Liver (tissue), 8 donors: ENCODE measurements at regions not wholly inside any gene's neighbourhood (a gene's known extent, or its start where the extent isn't known, plus 50 kb on each side); places are given as distances from the start of the nearest gene placed in this dataset.
A peak's percentile ranks its signal among the peaks of the same experiment; 100 is the strongest.

ENCODE experiments used
- DNase-seq: peaks from one replicate; pipeline ENCODE4 v3.0.0-alpha.2; 2017; ENCODE audit warnings: low spot score
- H3K27ac ChIP-seq, 2 donors: one replicate each; pipeline ENCODE4 v1.7.0; 2013; ENCODE audit warnings: inconsistent platforms in 2 of 2, low read length in 2 of 2, control low read depth in 1 of 2, low read depth in 1 of 2, mild to moderate bottlenecking in 1 of 2
- H3K27me3 ChIP-seq, 4 donors: one replicate each; pipeline versions ENCODE4 v1.6.1 to v1.7.0; 2013; ENCODE audit warnings: low read length in 3 of 4, inconsistent platforms in 1 of 4, mild to moderate bottlenecking in 1 of 4, moderate library complexity in 1 of 4; ENCODE audit not compliant: control insufficient read depth in 4 of 4, insufficient read depth in 4 of 4
- H3K36me3 ChIP-seq, 4 donors: one replicate each; pipeline versions ENCODE4 v1.6.1 to v1.7.0; 2013; ENCODE audit warnings: low read length in 3 of 4, mild to moderate bottlenecking in 3 of 4, low read depth in 1 of 4, moderate library complexity in 1 of 4; ENCODE audit not compliant: control insufficient read depth in 4 of 4, insufficient read depth in 3 of 4
- H3K4me1 ChIP-seq, 4 donors: one replicate each; pipeline versions ENCODE4 v1.6.1 to v1.7.0; 2013; ENCODE audit warnings: low read length in 3 of 4, mild to moderate bottlenecking in 3 of 4, moderate library complexity in 1 of 4; ENCODE audit not compliant: control insufficient read depth in 4 of 4, insufficient read depth in 4 of 4
- H3K4me3 ChIP-seq, 3 donors: one replicate each; pipeline versions ENCODE4 v1.6.1 to v1.7.0; 2013; ENCODE audit warnings: low read length in 3 of 3, control low read depth in 1 of 3, low read depth in 1 of 3, mild to moderate bottlenecking in 1 of 3
- H3K9ac ChIP-seq, 2 donors: one replicate each; pipeline ENCODE4 v1.7.0; 2013; ENCODE audit warnings: low read length in 2 of 2, mild to moderate bottlenecking in 2 of 2, moderate library complexity in 2 of 2, control low read depth in 1 of 2, low read depth in 1 of 2
- H3K9me3 ChIP-seq, 4 donors: one replicate each; pipeline versions ENCODE4 v1.6.1 to v1.7.0; 2013; ENCODE audit warnings: low read length in 3 of 4; ENCODE audit not compliant: control insufficient read depth in 4 of 4
- ATF3 ChIP-seq: IDR thresholded peaks from 2 replicates; pipeline ENCODE4 v1.6.1; 2016; ENCODE audit warnings: antibody characterized with exemption
- CTCF ChIP-seq: fragments of 150-350 bp; IDR thresholded peaks from 2 replicates; pipeline ENCODE4 v1.5.1; 2017; ENCODE audit warnings: improper control_type of control experiment, low read depth, low read length; ENCODE audit not compliant: missing input control
- EGR1 ChIP-seq, 2 donors: IDR thresholded peaks; 2 replicates each; pipeline ENCODE4 v1.6.1; 2016 to 2018; ENCODE audit warnings: antibody characterized with exemption in 2 of 2, low read depth in 2 of 2
- FOXA1 ChIP-seq: IDR thresholded peaks from 2 replicates; pipeline ENCODE4 v1.6.1; 2016; ENCODE audit warnings: antibody characterized with exemption
- FOXA2 ChIP-seq: IDR thresholded peaks from 2 replicates; pipeline ENCODE4 v1.6.1; 2016; ENCODE audit warnings: antibody characterized with exemption
- HNF4A ChIP-seq, 2 donors: conservative IDR thresholded peaks; 2 replicates each; pipeline ENCODE4 v1.6.1; 2016; ENCODE audit warnings: antibody characterized with exemption in 2 of 2, mild to moderate bottlenecking in 2 of 2
- HNF4G ChIP-seq: IDR thresholded peaks from 2 replicates; pipeline ENCODE4 v1.6.1; 2016; ENCODE audit warnings: antibody characterized with exemption
- JUND ChIP-seq, 2 donors: IDR thresholded peaks; 2 replicates each; pipeline ENCODE4 v1.6.1; 2016; ENCODE audit warnings: antibody characterized with exemption in 2 of 2
- MAX ChIP-seq: IDR thresholded peaks from 2 replicates; pipeline ENCODE4 v1.6.1; 2016; ENCODE audit warnings: antibody characterized with exemption
- NR2F2 ChIP-seq: IDR thresholded peaks from 2 replicates; pipeline ENCODE4 v1.6.1; 2016; ENCODE audit warnings: antibody characterized with exemption
- RAD21 ChIP-seq, 2 donors: IDR thresholded peaks; 2 replicates each; pipeline ENCODE4 v1.6.1; 2016; ENCODE audit warnings: antibody characterized with exemption in 2 of 2, mild to moderate bottlenecking in 2 of 2
- REST ChIP-seq: IDR thresholded peaks from 2 replicates; pipeline ENCODE4 v1.6.1; 2016; ENCODE audit warnings: antibody characterized with exemption, mild to moderate bottlenecking
- RXRA ChIP-seq, 2 donors: IDR thresholded peaks; 2 replicates each; pipeline ENCODE4 v1.6.1; 2017 to 2018; ENCODE audit warnings: antibody characterized with exemption in 2 of 2, mild to moderate bottlenecking in 1 of 2
- SP1 ChIP-seq: IDR thresholded peaks from 2 replicates; pipeline ENCODE4 v1.6.1; 2018; ENCODE audit warnings: antibody characterized with exemption, mild to moderate bottlenecking
- TAF1 ChIP-seq: conservative IDR thresholded peaks from 2 replicates; pipeline ENCODE4 v1.6.1; 2016; ENCODE audit warnings: antibody characterized with exemption, mild to moderate bottlenecking
- YY1 ChIP-seq: IDR thresholded peaks from 2 replicates; pipeline ENCODE4 v1.6.1; 2016; ENCODE audit warnings: antibody characterized with exemption, mild to moderate bottlenecking
- ZBTB33 ChIP-seq: IDR thresholded peaks from 2 replicates; pipeline ENCODE4 v1.6.1; 2016; ENCODE audit warnings: antibody characterized with exemption
- WGBS: extraction: QIAGEN DNeasy Blood & Tissue Kit; methylation state at CpG from one replicate; pipeline ENCODE4 v1.1.7; 2013; 5-methylcytosine and 5-hydroxymethylcytosine counted together
- donor health status: healthy.
- donor health status: healthy.
- donor health status: healthy.
- donor health status: healthy.
- donor health status: healthy.

- no peak for DNase-seq
- Histone ChIP-seq H3K27ac (no peak overlapping the region), H3K4me3 (no peak overlapping the region), H3K27me3 (no peaks in the 10 kb centered on the region), H3K9ac (no peak overlapping the region), H3K9me3 (no peaks in the 10 kb centered on the region), H3K4me1 (peaks cover 0 to 3% (median 0%) of the 10 kb centered on the region in 4 donors), H3K36me3 (no peaks in the 10 kb centered on the region)
- 24% methylated on average over 6 of the region's 6 CpGs for WGBS
- TF ChIP-seq YY1: no peak
- TF ChIP-seq RXRA (IDR thresholded peaks at IDR 0.05): no peak
- TF ChIP-seq ATF3: peak; percentile 69
- no peak for TF ChIP-seq NR2F2
- peak in 1 of 2 donors; percentile 28 for TF ChIP-seq JUND (IDR thresholded peaks at IDR 0.05)
- peak in 1 of 2 donors; percentile 8 for TF ChIP-seq HNF4A (conservative IDR thresholded peaks at IDR 0.05)
Observed at GRCh38 chr10:63922468-63923284, 401.5 kb downstream of the REEP3 start.

- TF ChIP-seq FOXA2 (no peak), NR2F2 (no peak), MAX (no peak), FOXA1 (no peak)
- 81% methylated on average over 4 of the region's 4 CpGs for WGBS
- DNase-seq: no peak
Observed at GRCh38 chr10:63929831-63930467, 408.7 kb downstream of the REEP3 start.

GRCh38 chr10:63930584-63930983 lies 409.4 kb downstream of the REEP3 start:
- no peak for TF ChIP-seq ATF3
- TF ChIP-seq HNF4A (conservative IDR thresholded peaks at IDR 0.05): no peak
- TF ChIP-seq ZBTB33: no peak
- TF ChIP-seq EGR1 (IDR thresholded peaks at IDR 0.05; ENCODE audit: low read depth in 2 of 2): no peak
- no peak for TF ChIP-seq MAX
- no peak for TF ChIP-seq SP1
- TF ChIP-seq RAD21 (IDR thresholded peaks at IDR 0.05): no peak
- no peak for TF ChIP-seq JUND (IDR thresholded peaks at IDR 0.05)
- no peak for TF ChIP-seq YY1
- no peak for TF ChIP-seq CTCF
- TF ChIP-seq NR2F2: no peak
- no peak for TF ChIP-seq HNF4G
- TF ChIP-seq TAF1: no peak
- TF ChIP-seq REST: no peak
- no peak for TF ChIP-seq FOXA1

More at GRCh38 chr10:63929831-63930467, 408.7 kb downstream of the REEP3 start:
- no peaks in the 10 kb centered on the region for H3K36me3 ChIP-seq
- no peak overlapping the region for H3K27ac ChIP-seq
- no peak overlapping the region for H3K9ac ChIP-seq
- no peaks in the 10 kb centered on the region for H3K27me3 ChIP-seq
- no peaks in the 10 kb centered on the region for H3K9me3 ChIP-seq
- no peaks in the 10 kb centered on the region for H3K4me1 ChIP-seq
- H3K4me3 ChIP-seq: no peak overlapping the region

More at GRCh38 chr10:63930584-63930983, 409.4 kb downstream of the REEP3 start:
- WGBS: 86% methylated on average over 4 of the region's 4 CpGs
- Histone ChIP-seq H3K27me3 (no peaks in the 10 kb centered on the region), H3K27ac (no peak overlapping the region), H3K36me3 (no peaks in the 10 kb centered on the region), H3K9ac (no peak overlapping the region), H3K9me3 (no peaks in the 10 kb centered on the region), H3K4me1 (no peaks in the 10 kb centered on the region), H3K4me3 (no peak overlapping the region)
- DNase-seq: no peak
